Frontal cortex (tissue), 3 donors: ENCODE measurements at regions not wholly inside any gene's neighbourhood (a gene's known extent, or its start where the extent isn't known, plus 50 kb on each side); places are given as distances from the start of the nearest gene placed in this dataset.

Experiments
- DNase-seq, 2 donors: peaks; one replicate each; pipeline ENCODE4 v3.0.0; 2012; ENCODE audit warnings: low spot score in 2 of 2
- FAIRE-seq: peaks from 2 replicates; lab custom pipeline; 2012; peaks lifted over from hg19 to GRCh38; lab: Jason Lieb, UNC
- donor health status: control.
- donor health status: control.
- donor health status: control.

GRCh38 chr5:176171171-176171760 lies 67.0 kb upstream of the SIMC1 start:
- peak in 1 of 2 donors; percentile 22 for DNase-seq
- no peak for FAIRE-seq

DNA sequence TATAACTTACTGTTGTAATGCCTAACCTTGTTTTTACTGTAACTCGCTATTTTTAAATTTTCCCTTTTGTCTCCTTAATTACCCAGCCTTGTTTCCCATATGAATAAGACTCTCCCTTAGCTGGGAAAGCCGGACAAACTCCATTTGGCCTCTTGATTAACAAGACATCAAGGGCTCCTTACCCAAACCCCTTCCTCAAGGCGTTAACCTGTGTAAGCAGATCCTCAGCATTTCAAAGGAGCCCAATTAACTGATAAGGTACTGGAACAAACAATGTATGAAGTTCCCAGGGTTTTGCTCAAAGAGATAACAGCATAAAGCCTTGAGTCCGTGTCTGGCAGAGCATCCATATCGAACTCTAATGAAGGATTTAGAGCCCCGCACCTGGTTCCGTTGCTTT lies 66.0 kb upstream of the SIMC1 start:
- no peak for FAIRE-seq
- DNase-seq: no peak

DNA sequence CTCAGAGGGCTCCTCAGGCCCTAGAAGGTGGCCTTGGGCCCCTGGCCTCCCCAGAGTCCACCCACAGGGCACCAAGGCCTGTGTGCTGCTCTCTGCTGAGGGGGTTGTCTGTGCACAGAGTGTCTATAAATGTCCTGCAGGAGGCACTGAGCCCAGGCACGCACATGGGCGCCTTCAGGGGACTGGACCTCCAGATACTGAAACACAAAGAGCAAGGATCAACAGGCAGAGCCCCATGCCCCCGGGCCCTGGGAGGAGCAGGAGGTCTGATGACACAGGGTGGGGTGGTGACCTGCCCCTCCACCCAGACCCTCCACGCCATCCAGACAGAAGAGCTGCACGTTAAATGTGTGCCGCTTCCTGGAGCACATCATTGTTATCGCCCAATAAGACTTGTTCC lies 64.6 kb upstream of the SIMC1 start:
- FAIRE-seq (no peak), DNase-seq (no peak)

- DNase-seq: no peak
- FAIRE-seq: no peak
Observed at GRCh38 chr5:176174345-176175025, 63.7 kb upstream of the SIMC1 start.

GRCh38 chr5:176175101-176175852 lies 62.9 kb upstream of the SIMC1 start:
- FAIRE-seq (no peak), DNase-seq (no peak)

GRCh38 chr5:176176231-176176630 lies 62.0 kb upstream of the SIMC1 start:
- FAIRE-seq (no peak), DNase-seq (no peak)

DNA sequence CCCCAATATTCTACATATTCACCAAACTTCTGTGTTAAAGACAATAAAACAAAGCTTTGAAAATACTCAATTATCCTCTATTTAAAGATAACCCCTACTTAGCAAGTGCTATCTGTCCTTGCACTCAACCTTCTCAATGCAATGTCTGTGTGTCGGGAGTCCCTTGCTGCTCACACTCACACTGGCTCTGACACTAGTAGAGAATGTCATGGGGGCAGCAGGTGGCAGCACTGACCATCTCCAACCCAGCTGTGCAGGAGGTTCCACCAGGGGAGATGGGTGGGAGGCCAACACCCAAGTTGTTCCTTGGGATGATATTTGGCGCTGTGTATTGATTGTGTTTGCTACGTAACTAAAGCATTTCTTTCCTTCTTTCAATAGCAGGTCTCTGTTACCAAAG lies 59.4 kb upstream of the SIMC1 start:
- DNase-seq: no peak
- no peak for FAIRE-seq

GRCh38 chr5:176180339-176180738 lies 57.9 kb upstream of the SIMC1 start:
- DNase-seq (no peak), FAIRE-seq (no peak)

- FAIRE-seq: no peak
- DNase-seq: no peak
Observed at GRCh38 chr5:176180781-176181180, 57.4 kb upstream of the SIMC1 start.

GRCh38 chr5:176181271-176181855 lies 56.9 kb upstream of the SIMC1 start:
- no peak for FAIRE-seq

DNA sequence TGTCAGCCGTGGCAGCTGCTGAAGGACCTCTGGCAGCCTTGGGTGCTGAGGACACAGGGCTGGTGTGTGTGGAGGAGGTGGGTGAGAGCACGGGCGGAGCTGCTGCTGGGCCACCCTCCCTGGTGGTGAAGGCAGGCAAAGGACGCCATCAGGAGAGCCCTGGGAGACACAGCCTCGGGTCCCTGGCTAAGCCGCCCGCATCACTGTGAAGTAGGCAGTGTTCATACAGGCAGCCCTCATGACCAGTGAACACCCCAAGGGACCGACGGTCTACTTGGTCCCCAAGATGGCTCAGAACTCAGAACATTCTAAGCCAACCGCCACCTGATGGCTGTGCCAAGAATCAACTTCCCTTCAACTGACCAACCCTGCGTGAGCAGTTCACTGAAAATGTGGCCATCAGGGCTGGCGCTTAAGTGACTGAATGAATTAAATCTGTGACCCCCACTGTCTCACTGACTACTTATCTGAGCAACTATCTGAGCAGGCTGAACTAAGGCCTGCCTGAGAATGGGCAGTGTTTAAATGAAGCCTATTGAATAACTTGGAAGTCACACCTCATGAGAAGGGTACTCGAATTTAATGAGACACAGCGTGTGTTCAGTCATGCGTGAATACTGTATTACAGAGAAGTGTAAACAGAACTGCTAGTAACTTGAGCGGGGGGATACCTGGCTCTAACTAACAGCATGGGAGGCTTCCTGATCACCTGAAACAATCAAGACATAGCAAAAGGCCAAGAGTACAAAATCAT lies 54.7 kb upstream of the SIMC1 start:
- no peak for FAIRE-seq
- no peak for DNase-seq

More at GRCh38 chr5:176181271-176181855, 56.9 kb upstream of the SIMC1 start:
- DNase-seq: no peak

DNA sequence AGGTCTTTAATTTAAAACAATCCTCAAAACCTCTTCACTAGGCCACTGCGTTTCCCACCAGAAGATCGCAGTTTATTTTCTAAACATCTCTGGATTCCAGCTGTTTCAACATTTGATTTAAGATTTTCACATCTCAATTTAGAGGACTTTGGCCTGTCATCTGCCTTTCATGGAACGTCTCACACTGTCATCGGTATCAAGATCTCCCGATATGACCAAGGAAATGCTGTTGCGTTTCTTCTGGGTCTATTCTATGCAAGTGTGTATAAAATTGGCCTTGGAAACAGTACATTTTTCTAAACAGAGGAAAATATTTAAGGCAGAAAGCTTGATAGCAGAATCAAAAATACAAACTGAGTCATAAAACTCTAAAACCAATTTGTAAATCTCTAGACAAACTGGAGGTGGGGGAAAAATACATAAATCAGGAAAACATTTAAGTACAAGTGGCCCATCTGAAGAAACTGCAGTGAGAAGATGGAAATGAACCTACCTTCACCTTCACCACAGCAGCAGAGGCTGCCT lies 53.6 kb upstream of the SIMC1 start:
- DNase-seq (no peak), FAIRE-seq (no peak)

- DNase-seq (no peak), FAIRE-seq (no peak)
Observed at GRCh38 chr5:176185133-176185733, 53.0 kb upstream of the SIMC1 start.

- DNase-seq (no peak), FAIRE-seq (no peak)
Observed at GRCh38 chr5:176186107-176186506, 52.1 kb upstream of the SIMC1 start.

DNA sequence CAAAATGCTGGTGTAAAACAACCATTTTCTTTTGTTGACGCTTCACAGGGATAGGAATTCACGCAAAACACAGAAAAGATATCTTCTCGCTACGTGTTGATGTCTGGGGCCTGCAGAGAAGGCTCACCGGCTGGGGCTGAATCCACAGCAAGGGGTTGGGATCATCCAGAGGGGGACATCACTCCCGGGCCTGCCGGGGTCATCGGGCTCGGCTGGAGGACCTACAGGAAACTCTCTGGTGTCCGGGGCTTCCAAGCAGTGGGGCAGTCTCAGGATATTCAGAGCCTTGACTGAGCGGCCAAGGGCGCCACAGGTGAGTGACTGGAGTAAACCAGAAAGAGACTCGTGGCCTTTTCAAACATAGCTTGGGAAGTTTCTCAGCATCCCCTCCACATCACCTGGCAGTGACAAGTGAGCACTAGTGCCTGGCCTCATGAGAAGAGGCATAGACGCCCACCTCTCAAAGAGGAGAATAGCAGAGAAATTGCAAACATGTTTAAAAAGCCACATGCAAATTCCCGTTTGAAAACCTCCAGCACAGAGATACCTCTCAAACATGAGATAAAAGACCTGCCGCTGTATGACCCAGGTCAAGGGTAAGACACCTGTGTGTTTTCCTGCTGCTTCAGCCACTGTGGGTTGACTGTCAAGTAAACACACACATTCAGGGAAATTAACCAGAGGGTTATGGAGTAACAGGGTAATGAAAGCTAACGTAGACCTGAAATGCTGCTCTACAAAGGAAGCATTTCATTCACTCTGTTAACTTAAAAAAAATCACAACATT lies 50.8 kb upstream of the SIMC1 start:
- FAIRE-seq (no peak), DNase-seq (no peak)

DNA sequence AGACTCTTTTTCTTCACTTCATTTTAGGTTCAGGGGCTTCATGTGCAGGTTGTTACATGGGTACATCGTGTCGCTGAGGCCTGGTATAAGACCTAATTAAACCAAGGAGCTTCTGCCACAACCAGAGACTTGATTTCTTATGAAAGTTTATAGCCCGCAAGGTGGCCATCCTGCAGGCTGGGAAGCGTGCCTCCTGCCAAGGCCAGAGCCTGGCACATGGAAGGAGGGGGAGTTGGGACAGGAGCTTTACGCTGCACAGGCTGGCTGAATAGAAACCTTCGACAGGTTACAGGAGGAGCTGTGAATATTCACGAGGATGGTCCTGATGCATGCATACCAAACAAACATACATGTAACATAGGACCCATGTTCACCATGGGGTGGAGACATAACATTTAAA lies 50.1 kb upstream of the SIMC1 start:
- no peak for DNase-seq
- FAIRE-seq: no peak
